Smooth muscle cell (in vitro differentiated cells): ENCODE measurements at regions not wholly inside any gene's neighbourhood (a gene's known extent, or its start where the extent isn't known, plus 50 kb on each side); places are given as distances from the start of the nearest gene placed in this dataset.

Source experiments
- DNase-seq: peaks from one replicate; lab custom pipeline; 2025; ENCODE audit not compliant: unreplicated experiment; lab: John Stamatoyannopoulos, UW
- H2AFZ ChIP-seq: fragments of 200-600 bp; sonication (generic); 2 replicates; pipeline ENCODE4 v1.6.0; 2016; ENCODE audit warnings: antibody characterized with exemption, low read depth, mild to moderate bottlenecking
- H3F3A ChIP-seq: fragments of 200-600 bp; sonication (generic); 2 replicates; pipeline ENCODE4 v1.6.0; 2017; ENCODE audit warnings: antibody characterized with exemption, low read depth
- H3K27ac ChIP-seq: fragments of 200-600 bp; sonication (generic); 2 replicates; pipeline ENCODE4 v1.5.1; 2016; ENCODE audit warnings: low read depth, mild to moderate bottlenecking
- H3K27me3 ChIP-seq: fragments of 200-600 bp; sonication (generic); 2 replicates; pipeline ENCODE4 v1.6.1; 2016; ENCODE audit warnings: low read depth, mild to moderate bottlenecking
- H3K36me3 ChIP-seq: fragments of 200-600 bp; sonication (generic); 2 replicates; pipeline ENCODE4 v1.5.1; 2016; ENCODE audit warnings: low read depth
- H3K4me1 ChIP-seq: fragments of 200-600 bp; sonication (generic); 2 replicates; pipeline ENCODE4 v1.5.1; 2016; ENCODE audit warnings: low read depth
- H3K4me2 ChIP-seq: fragments of 200-600 bp; sonication (generic); 2 replicates; pipeline ENCODE4 v1.6.0; 2016; ENCODE audit warnings: mild to moderate bottlenecking
- H3K4me3 ChIP-seq: fragments of 200-600 bp; sonication (generic); 2 replicates; pipeline ENCODE4 v1.5.1; 2016; ENCODE audit warnings: mild to moderate bottlenecking
- H3K79me2 ChIP-seq: fragments of 200-600 bp; sonication (generic); 2 replicates; pipeline ENCODE4 v1.6.0; 2016; ENCODE audit warnings: low read depth, mild to moderate bottlenecking
- H3K9ac ChIP-seq: fragments of 200-600 bp; sonication (generic); 2 replicates; pipeline ENCODE4 v1.6.0; 2016; ENCODE audit warnings: low read depth
- H3K9me3 ChIP-seq: fragments of 200-600 bp; sonication (generic); replicated peaks from 2 replicates; pipeline ENCODE4 v1.5.1; 2016; ENCODE audit warnings: low read depth
- H4K20me1 ChIP-seq: fragments of 200-600 bp; sonication (generic); 2 replicates; pipeline ENCODE4 v1.6.0; 2016; ENCODE audit warnings: low read depth
- WGBS: methylation state at CpG from one replicate; pipeline ENCODE4 v1.1.7; 2016; ENCODE audit warnings: low lambda C conversion rate; 5-methylcytosine and 5-hydroxymethylcytosine counted together
- TF ChIP-seq, protein P1 (sequence below): fragments of 200-600 bp; sonication (generic); IDR thresholded peaks from 2 replicates; pipeline ENCODE4 v1.5.1; 2017; ENCODE audit warnings: borderline replicate concordance, mild to moderate bottlenecking, antibody characterized with exemption; ENCODE audit not compliant: insufficient read depth, poor library complexity, severe bottlenecking

DNA sequence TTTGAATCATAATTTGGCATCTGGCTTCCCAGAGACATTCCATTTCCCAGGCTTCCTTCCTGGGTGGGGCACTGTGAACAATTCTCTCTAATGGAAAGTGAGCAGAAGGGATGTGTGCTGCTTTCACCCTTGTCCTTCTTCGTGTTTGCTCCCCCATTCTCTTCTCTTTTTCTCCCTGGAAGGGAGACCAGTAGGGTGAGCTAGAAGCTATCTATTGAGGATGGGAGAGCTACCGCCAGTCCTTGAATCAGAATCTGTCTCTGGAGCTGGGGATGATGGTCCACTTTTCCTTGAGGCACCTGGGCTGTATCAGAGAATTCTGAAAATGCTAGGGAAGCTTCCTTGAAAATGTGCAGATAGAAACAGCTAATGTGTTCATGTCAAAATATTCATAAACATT is 453.9 kb downstream of the WDR72 start:
- 79% methylated on average over 2 of the region's 2 CpGs for WGBS
- TF ChIP-seq, protein P1, sequence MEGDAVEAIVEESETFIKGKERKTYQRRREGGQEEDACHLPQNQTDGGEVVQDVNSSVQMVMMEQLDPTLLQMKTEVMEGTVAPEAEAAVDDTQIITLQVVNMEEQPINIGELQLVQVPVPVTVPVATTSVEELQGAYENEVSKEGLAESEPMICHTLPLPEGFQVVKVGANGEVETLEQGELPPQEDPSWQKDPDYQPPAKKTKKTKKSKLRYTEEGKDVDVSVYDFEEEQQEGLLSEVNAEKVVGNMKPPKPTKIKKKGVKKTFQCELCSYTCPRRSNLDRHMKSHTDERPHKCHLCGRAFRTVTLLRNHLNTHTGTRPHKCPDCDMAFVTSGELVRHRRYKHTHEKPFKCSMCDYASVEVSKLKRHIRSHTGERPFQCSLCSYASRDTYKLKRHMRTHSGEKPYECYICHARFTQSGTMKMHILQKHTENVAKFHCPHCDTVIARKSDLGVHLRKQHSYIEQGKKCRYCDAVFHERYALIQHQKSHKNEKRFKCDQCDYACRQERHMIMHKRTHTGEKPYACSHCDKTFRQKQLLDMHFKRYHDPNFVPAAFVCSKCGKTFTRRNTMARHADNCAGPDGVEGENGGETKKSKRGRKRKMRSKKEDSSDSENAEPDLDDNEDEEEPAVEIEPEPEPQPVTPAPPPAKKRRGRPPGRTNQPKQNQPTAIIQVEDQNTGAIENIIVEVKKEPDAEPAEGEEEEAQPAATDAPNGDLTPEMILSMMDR = no peak
- no peak overlapping the region for H3K4me2 ChIP-seq

DNA sequence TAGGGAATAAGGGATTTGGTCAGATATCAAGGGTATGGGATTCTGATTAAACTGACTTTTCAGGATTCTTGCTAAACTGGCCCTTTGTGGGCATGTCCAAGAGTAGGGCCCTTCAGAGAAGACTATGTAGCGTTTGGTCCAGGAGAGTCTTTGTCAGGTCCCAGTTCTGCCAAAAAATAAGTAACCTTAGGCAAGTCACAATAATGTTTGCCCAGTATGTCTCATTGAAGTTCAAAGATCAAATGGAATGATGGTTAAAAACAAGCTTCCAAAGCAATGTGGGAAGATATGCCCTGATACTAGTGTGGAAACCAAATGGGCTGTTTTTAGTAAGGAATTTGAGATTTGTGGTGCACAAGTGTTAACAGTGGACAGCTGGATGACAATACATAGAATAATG is 454.4 kb downstream of the WDR72 start:
- TF ChIP-seq, protein P1 = no peak
- no peak for DNase-seq
- H3K4me1 ChIP-seq = no peaks in the 10 kb centered on the region
- H2AFZ ChIP-seq = no peak overlapping the region
- no peak overlapping the region for H3K4me2 ChIP-seq
- no peaks in the 10 kb centered on the region for H3K9me3 ChIP-seq
- H3K27ac ChIP-seq = no peak overlapping the region
- H3K9ac ChIP-seq = no peak overlapping the region
- no peak overlapping the region for H3K4me3 ChIP-seq
- H3K79me2 ChIP-seq = no peaks in the 10 kb centered on the region
- H4K20me1 ChIP-seq = no peaks in the 10 kb centered on the region
- 92% methylated on average over 1 of the region's 1 CpG for WGBS
- H3K36me3 ChIP-seq = no peaks in the 10 kb centered on the region
- no peaks in the 10 kb centered on the region for H3K27me3 ChIP-seq
- no peaks in the 10 kb centered on the region for H3F3A ChIP-seq

More for the DNA sequence above, 453.9 kb downstream of the WDR72 start:
- Histone ChIP-seq H4K20me1 (no peaks in the 10 kb centered on the region), H3K27me3 (no peaks in the 10 kb centered on the region), H2AFZ (no peak overlapping the region), H3K36me3 (no peaks in the 10 kb centered on the region), H3K27ac (no peak overlapping the region), H3F3A (no peaks in the 10 kb centered on the region), H3K79me2 (no peaks in the 10 kb centered on the region), H3K4me1 (no peaks in the 10 kb centered on the region), H3K4me3 (no peak overlapping the region), H3K9ac (no peak overlapping the region), H3K9me3 (no peaks in the 10 kb centered on the region)
- DNase-seq = no peak

DNA sequence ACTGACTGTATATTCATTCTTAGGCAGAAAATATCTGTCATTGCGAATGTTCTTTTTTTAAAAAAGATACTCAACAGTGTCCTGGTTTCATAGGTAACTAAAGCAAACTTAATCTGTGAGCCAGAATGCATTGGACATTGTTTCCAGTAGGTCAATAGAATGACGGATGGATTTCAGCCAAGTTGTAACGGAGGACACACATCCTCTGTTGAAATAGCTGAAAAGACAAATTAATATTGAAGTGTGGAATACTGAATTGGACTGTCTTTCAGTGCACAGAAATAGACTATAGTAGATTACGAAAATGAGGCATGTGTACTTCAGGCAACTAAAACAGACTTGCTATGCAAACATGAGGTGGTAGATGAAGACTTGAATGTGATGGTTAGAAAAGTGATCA is 461.6 kb downstream of the WDR72 start:
- no peaks in the 10 kb centered on the region for H3K9me3 ChIP-seq
- TF ChIP-seq, protein P1 = no peak
- no peaks in the 10 kb centered on the region for H3K4me1 ChIP-seq
- H3K4me3 ChIP-seq = no peak overlapping the region
- WGBS = 87% methylated on average over 4 of the region's 4 CpGs
- no peak overlapping the region for H3K9ac ChIP-seq
- no peaks in the 10 kb centered on the region for H3K79me2 ChIP-seq
- H3K27me3 ChIP-seq = no peaks in the 10 kb centered on the region
- no peaks in the 10 kb centered on the region for H4K20me1 ChIP-seq
- H2AFZ ChIP-seq = no peak overlapping the region
- no peak overlapping the region for H3K27ac ChIP-seq
- H3F3A ChIP-seq = no peaks in the 10 kb centered on the region
- no peaks in the 10 kb centered on the region for H3K36me3 ChIP-seq
- DNase-seq = no peak
- H3K4me2 ChIP-seq = no peak overlapping the region

DNA sequence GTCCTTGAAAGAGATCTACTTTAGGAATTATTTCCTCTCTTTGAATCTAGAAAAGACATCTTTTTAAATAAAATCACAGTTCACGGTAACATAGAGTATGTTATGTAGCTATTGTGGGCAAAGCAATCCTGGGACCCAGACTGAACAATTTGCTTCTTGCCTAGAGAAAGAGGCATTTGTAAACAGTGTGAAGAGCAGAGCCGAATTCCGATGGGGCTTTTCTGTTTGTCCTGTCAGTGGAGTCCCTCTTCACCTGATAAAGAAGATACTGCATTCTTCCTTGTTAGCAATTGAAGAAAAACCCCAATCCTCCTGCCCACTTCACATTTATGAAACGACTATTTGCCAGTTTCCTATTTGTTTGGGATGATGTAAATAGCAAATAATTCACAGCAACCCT is 462.9 kb downstream of the WDR72 start:
- TF ChIP-seq, protein P1 = no peak
- H3K9ac ChIP-seq = no peak overlapping the region
- H3K4me2 ChIP-seq = no peak overlapping the region
- DNase-seq = no peak
- no peaks in the 10 kb centered on the region for H3K79me2 ChIP-seq
- no peaks in the 10 kb centered on the region for H3F3A ChIP-seq
- H3K36me3 ChIP-seq = no peaks in the 10 kb centered on the region
- H3K4me1 ChIP-seq = no peaks in the 10 kb centered on the region
- 64% methylated on average over 4 of the region's 4 CpGs for WGBS
- H2AFZ ChIP-seq = no peak overlapping the region
- no peaks in the 10 kb centered on the region for H3K27me3 ChIP-seq
- no peak overlapping the region for H3K4me3 ChIP-seq
- H3K27ac ChIP-seq = no peak overlapping the region
- no peaks in the 10 kb centered on the region for H4K20me1 ChIP-seq
- no peaks in the 10 kb centered on the region for H3K9me3 ChIP-seq
